Neural cell (in vitro differentiated cells): ENCODE measurements at regions not wholly inside any gene's neighbourhood (a gene's known extent, or its start where the extent isn't known, plus 50 kb on each side); places are given as distances from the start of the nearest gene placed in this dataset.

Source experiments
- CTCF ChIP-seq: fragments of 450-650 bp; IDR thresholded peaks from 2 replicates; pipeline ENCODE4 v1.5.1; 2014; ENCODE audit warnings: antibody characterized with exemption, mild to moderate bottlenecking, moderate library complexity; ENCODE audit not compliant: poor library complexity, severe bottlenecking
- EP300 ChIP-seq: fragments of 450-650 bp; conservative IDR thresholded peaks from 2 replicates; pipeline ENCODE4 v1.6.1; 2014; ENCODE audit warnings: antibody characterized with exemption, mild to moderate bottlenecking, moderate library complexity; ENCODE audit not compliant: poor library complexity, severe bottlenecking
- MXI1 ChIP-seq: fragments of 450-650 bp; conservative IDR thresholded peaks from 2 replicates; pipeline ENCODE4 v1.6.1; 2014; ENCODE audit warnings: antibody characterized with exemption, mild to moderate bottlenecking; ENCODE audit not compliant: poor library complexity, severe bottlenecking
- POLR2AphosphoS5 ChIP-seq: IDR thresholded peaks from 2 replicates; pipeline ENCODE4 v1.6.1; 2012
- TAF1 ChIP-seq: IDR thresholded peaks from 2 replicates; pipeline ENCODE4 v1.6.1; 2012; ENCODE audit warnings: low read depth

GRCh38 chr5:125970631-125971307, 452.4 kb upstream of the GRAMD2B start:
- no peak for TF ChIP-seq MXI1
- no peak for TF ChIP-seq POLR2AphosphoS5
- no peak for TF ChIP-seq CTCF
- no peak for TF ChIP-seq EP300
- no peak for TF ChIP-seq TAF1
